ENCODE measurements at regions not wholly inside any gene's neighbourhood (a gene's known extent, or its start where the extent isn't known, plus 50 kb on each side); places are given as distances from the start of the nearest gene placed in this dataset.

DNA sequence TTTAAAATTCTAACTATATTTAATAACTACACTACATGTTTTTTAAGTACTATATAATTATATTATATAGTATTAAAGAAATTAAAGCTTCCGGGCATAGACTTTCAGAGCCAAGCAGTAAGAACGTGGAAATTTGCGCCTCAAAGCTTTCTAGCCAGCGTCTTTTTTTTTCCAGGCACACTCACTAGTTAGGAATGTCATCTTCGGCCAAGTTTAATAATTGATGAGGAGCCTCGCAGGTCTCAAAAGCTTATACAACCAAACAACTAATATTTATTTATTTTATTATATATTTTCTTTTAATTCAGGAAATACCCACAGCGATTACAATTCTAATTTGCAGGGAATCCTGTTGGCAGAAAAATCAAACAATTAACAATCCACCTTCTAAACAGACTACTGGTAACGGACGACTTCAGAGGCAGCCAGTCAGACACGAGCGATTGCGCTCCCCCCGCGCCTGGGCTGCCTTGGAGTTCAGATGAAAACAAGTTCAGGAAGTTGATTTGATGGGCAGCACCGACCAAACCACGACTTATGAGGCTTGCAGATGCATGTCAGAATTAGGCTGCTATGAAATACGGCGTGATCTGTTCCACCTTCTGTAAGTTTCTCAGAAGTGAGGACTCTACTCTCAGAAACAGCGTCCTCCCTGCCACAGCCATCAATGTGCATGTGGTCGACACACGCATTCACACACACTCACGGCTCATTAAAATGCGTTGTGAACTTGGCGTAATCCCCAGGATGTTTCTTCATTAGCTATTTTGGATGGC lies 431.8 kb upstream of the MGMT start:
- peak; percentile 11 to 30 for DNase-seq (ENCODE audit: low read depth in 2 of 2)

GRCh38 chr10:129038522-129038921 lies 428.5 kb upstream of the MGMT start:
- DNase-seq (ENCODE audit: low read depth in 2 of 2), result no peak

DNA sequence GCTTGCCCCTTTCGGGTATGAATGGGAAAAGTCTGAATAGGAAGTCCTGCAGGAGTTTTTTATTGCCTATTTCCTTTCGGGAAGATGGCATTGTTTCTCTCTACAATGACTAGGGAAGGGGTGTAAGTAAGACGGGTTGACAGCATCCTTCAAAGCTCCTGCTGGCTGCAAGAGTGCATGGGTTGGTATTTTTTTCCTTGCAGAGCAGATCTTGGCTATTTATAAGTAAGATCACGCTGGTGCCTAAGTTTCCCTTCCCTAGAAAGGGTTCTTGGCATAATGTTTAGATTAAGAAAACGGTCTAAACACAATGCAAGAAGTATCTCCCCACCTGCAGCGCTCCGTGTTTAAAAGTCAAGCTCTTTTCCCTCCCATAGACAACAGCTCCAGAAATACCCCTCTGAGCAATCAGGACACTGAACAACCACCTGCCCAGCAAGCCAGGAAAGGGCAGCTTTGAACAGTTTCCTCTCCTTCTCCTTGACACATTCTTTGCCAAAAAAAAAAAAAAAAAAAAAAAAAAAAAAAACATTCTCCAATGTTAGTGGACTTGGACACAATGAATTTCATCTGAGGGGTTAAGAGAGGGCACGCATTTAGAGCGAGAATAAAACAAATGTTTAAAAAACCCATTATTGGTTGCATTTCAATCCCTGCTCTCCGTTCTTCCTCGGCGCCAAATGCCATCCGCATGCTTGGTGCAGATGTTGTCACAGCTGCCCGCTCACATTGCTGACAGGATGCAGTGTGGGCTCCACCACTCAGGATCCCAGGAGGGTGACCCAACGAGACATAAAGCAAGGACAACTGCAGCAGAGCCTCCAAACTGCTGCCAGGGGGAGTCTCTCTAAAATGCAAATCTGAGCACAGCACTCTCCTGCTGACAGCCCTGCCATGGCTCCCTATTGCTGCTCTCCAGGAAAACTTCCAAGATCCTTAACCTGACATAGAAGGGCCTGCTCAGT lies 427.4 kb upstream of the MGMT start:
- DNase-seq (ENCODE audit: low read depth in 2 of 2), result no peak

- DNase-seq (ENCODE audit: low read depth in 2 of 2), result no peak
Observed at GRCh38 chr10:129040377-129040776, 426.7 kb upstream of the MGMT start.

DNA sequence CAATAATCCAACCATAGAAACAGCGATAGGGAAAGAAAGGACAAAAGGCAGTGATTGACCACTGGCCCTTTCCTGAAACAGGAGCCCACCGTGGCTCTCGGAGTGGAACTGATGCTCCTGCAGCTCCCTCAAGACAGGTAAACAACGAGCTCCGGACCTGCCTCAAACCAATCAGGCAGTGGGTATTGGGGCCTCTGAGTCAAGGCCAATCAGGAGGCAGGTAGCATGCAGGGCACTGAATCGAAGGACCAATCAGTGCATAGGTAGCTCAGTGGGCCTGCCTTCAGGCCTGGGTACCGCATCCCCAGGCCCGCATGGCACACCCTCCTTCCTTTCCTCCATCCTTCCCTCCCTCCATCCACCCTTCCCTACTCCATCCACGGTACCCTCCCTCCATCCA lies 425.1 kb upstream of the MGMT start:
- no peak for DNase-seq (ENCODE audit: low read depth in 2 of 2)

- DNase-seq (ENCODE audit: low read depth in 2 of 2), result no peak
Observed at GRCh38 chr10:129042776-129043595, 424.1 kb upstream of the MGMT start.

GRCh38 chr10:129043691-129044090 lies 423.4 kb upstream of the MGMT start:
- no peak for DNase-seq (ENCODE audit: low read depth in 2 of 2)

- DNase-seq (ENCODE audit: low read depth in 2 of 2), result no peak
Observed at GRCh38 chr10:129045599-129045998, 421.4 kb upstream of the MGMT start.

DNA sequence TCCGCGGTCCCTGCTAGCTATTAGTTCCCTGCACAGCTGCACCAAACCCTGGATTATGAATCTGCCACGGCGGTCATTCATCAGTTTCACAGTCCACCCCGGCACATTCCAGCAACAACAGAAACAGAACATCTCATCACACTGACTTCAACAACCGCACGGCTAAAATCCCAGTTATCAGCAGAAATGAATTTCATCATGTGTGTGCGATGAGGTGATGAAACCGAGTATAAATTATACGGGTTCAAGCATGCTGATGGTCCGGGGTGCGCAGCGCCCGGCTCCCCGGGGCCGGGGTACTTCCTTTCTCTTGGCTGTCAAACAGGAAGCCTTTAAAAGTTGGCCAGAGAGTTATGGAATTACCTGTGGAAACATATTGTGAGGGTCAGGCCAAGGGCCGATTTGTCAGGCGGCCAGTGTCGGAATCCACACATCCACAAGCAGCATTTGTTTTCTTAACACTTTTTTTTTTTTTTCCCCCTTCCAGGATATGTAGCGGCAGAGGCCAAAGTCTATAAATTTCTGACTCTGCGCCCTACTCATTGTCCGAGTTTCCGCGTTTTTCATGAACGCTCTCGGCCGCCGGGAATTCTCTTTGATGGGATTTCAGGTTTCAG lies 420.9 kb upstream of the MGMT start:
- DNase-seq (ENCODE audit: low read depth in 2 of 2), result no peak

- DNase-seq (ENCODE audit: low read depth in 2 of 2), result no peak
Observed at GRCh38 chr10:129046962-129047361, 420.1 kb upstream of the MGMT start.

GRCh38 chr10:129047600-129047999 lies 419.4 kb upstream of the MGMT start:
- no peak for DNase-seq (ENCODE audit: low read depth in 2 of 2)

GRCh38 chr10:129048513-129048912 lies 418.5 kb upstream of the MGMT start:
- DNase-seq (ENCODE audit: low read depth in 2 of 2), result no peak

DNA sequence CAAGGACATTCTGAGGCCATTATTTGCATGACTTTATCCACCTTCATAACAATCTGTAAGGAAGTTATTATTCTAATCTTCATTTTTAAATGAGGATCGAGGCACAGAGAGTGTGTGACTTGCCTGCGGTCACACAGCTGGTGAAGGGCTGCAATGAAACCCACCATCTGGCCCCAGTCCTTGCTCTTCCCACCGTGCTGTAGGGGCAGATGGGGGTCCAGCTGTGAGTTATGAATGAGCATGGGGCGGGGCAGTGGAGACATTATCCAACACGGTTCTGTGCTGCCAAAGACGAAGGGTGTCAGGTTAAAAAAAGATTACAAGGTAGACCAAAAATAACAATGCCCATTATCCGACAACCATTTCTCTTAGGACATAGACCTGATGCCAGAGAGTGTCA lies 417.5 kb upstream of the MGMT start:
- DNase-seq (ENCODE audit: low read depth in 2 of 2), result no peak

DNA sequence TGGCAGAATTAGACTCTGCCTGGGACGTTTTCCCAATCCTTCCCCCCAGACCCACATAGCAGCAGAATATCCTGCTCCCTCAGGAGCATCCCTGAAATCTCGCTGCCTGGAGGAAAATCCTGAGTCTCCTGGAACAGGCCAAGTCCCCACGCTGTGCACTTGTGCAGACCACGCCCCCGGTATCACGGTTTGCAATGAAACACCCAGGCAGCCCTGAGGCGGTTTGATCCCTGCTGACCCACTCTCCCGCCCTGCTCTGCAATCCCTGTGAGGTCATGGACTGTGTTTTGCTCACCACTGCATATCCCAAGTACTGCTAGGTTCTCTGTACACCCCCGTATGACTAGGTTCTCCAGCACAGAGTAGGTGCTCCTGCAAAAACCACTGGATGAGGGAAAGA lies 411.8 kb upstream of the MGMT start:
- DNase-seq (ENCODE audit: low read depth in 2 of 2), result no peak

GRCh38 chr10:129055986-129056385 lies 411.1 kb upstream of the MGMT start:
- DNase-seq (ENCODE audit: low read depth in 2 of 2), result no peak

DNA sequence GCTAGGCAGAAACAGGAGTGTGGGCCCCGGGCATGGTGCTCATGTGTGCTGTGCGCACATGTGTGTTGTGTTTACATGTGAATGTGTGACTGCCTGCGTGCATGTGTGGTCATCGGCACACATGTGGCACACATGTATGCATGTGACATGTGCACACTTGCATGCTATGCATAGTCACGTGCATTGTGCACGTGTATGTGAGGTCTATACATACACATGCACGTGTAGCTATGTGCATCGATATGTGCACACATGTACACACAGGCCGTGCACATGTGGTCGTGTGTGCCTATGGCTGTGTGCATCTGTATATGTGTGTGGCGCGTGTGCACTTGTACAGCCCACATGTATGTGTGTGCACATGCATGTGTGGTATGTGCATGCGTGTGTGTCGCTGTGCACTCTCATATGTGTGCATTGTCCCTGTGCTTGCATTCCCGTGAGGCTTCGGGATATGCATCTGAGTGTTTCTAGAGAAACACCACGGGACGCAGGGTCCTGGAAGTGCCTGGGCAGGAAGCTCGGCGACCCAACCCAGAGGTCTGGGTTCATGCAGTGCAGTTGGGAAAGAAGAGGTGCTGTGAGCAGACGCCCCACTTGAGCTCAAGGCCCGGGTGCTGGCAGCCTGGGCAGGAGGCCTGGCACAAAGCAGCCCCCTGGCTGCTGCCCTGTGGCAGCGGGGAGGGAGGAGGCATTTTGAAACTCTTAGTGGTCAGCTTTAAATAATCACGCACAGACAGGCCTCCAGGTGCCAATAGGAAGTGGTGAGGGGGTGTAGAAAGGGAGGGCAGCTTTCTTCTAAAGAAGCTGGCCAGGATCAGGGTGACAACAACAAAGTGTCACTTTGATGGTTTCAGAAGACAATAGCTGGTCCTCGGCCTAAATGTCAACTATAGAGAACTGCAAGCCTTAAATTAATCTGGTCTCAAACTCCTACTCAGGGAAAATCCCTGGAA lies 410.0 kb upstream of the MGMT start:
- DNase-seq (ENCODE audit: low read depth in 2 of 2), result no peak

GRCh38 chr10:129057856-129058663 lies 409.0 kb upstream of the MGMT start:
- peak in 1 of 2 donors; percentile 14 for DNase-seq (ENCODE audit: low read depth in 2 of 2)

GRCh38 chr10:129058664-129059155 lies 408.3 kb upstream of the MGMT start:
- DNase-seq (ENCODE audit: low read depth in 2 of 2), result no peak

GRCh38 chr10:129059977-129060376 lies 407.1 kb upstream of the MGMT start:
- DNase-seq (ENCODE audit: low read depth in 2 of 2), result no peak

Data from stimulated activated CD4-positive, alpha-beta T cell treated with anti-CD3 and anti-CD28 coated beads, Interleukin-4, amount 100 ng/mL, for 48 hours (primary cell).